RWPE2 (cell line): ENCODE measurements at regions not wholly inside any gene's neighbourhood (a gene's known extent, or its start where the extent isn't known, plus 50 kb on each side); places are given as distances from the start of the nearest gene placed in this dataset.
A peak's percentile ranks its signal among the peaks of the same experiment; 100 is the strongest.

Experiments used
- ATAC-seq: fragments of 200-7000 bp; cut with Tn5 transposase; 3 replicates; pipeline ENCODE4 v1.9.1; 2021; ENCODE audit warnings: low read depth
- DNase-seq: peaks from one replicate; pipeline ENCODE4 v3.0.0-alpha.2; 2020; ENCODE audit warnings: low spot score
- H3K27ac ChIP-seq: fragments of 450-650 bp; 2 replicates; pipeline ENCODE4 v1.5.1; 2017; ENCODE audit warnings: mild to moderate bottlenecking; ENCODE audit not compliant: poor library complexity, severe bottlenecking
- H3K27me3 ChIP-seq: fragments of 250-450 bp; sonication (Bioruptor Pico); 2 replicates; pipeline ENCODE4 v1.5.1; 2021; ENCODE audit warnings: mild to moderate bottlenecking, moderate library complexity; ENCODE audit not compliant: insufficient read depth, poor library complexity, severe bottlenecking
- H3K36me3 ChIP-seq: fragments of 250-450 bp; sonication (Bioruptor Pico); 2 replicates; pipeline ENCODE4 v1.5.1; 2020; ENCODE audit warnings: low read depth, mild to moderate bottlenecking, moderate library complexity
- H3K4me1 ChIP-seq: fragments of 250-450 bp; sonication (Bioruptor Pico); 2 replicates; pipeline ENCODE4 v1.5.1; 2021; ENCODE audit warnings: mild to moderate bottlenecking, moderate library complexity; ENCODE audit not compliant: insufficient read depth, poor library complexity, severe bottlenecking
- H3K4me3 ChIP-seq: fragments of 250-450 bp; sonication (Bioruptor Pico); 2 replicates; pipeline ENCODE4 v1.5.1; 2021; ENCODE audit warnings: mild to moderate bottlenecking, moderate library complexity; ENCODE audit not compliant: severe bottlenecking
- H3K9me3 ChIP-seq: fragments of 250-450 bp; sonication (Bioruptor Pico); 2 replicates; pipeline ENCODE4 v1.5.1; 2021; ENCODE audit warnings: mild to moderate bottlenecking, moderate library complexity; ENCODE audit not compliant: severe bottlenecking
- TF ChIP-seq, protein P1 (sequence below): fragments of 450-650 bp; IDR thresholded peaks from one replicate; pipeline ENCODE4 v1.5.1; 2017; ENCODE audit warnings: mild to moderate bottlenecking, moderate library complexity; ENCODE audit not compliant: poor library complexity, severe bottlenecking

DNA sequence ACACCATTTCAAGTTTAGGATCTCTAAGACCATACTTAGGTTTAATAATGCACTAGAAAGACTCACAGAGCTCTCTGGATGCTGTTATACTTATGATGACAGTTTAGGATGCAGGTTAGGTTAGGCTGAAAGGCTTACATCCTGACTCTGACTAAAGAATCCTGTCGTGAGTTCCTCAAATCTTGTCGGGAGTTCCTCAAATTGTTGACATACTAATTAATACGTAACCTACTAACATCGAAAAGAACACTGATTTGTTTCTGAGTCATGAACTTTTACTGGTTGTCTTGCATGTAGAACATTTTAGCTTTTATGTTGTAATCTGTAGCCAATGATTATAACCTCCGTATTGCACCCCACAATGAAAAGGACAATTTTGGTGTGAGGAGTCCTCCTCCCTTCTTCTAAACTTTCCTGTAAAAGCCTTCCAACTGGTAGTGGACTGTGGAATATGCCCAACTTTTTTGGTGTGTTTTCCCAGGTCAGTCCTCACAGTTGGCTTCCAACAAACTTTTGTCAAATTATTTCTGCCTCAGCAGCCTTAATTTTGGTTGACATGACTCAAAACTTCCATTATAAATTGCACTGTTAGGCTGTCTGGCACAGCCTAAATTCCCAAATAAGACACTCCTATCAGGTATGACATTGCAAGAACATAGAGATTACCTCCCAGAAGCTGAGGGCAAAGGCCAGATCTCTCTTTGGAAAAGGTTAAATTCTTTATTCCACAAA, 107.9 kb upstream of the PALMD start:
- DNase-seq (no peak), ATAC-seq (no peak)
- Histone ChIP-seq H3K27me3 (no peaks in the 10 kb centered on the region), H3K4me3 (no peak overlapping the region), H3K9me3 (no peaks in the 10 kb centered on the region), H3K27ac (no peak overlapping the region), H3K36me3 (no peaks in the 10 kb centered on the region), H3K4me1 (no peaks in the 10 kb centered on the region)
- TF ChIP-seq, protein P1, sequence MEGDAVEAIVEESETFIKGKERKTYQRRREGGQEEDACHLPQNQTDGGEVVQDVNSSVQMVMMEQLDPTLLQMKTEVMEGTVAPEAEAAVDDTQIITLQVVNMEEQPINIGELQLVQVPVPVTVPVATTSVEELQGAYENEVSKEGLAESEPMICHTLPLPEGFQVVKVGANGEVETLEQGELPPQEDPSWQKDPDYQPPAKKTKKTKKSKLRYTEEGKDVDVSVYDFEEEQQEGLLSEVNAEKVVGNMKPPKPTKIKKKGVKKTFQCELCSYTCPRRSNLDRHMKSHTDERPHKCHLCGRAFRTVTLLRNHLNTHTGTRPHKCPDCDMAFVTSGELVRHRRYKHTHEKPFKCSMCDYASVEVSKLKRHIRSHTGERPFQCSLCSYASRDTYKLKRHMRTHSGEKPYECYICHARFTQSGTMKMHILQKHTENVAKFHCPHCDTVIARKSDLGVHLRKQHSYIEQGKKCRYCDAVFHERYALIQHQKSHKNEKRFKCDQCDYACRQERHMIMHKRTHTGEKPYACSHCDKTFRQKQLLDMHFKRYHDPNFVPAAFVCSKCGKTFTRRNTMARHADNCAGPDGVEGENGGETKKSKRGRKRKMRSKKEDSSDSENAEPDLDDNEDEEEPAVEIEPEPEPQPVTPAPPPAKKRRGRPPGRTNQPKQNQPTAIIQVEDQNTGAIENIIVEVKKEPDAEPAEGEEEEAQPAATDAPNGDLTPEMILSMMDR, result no peak

- TF ChIP-seq, protein P1, result no peak
- H3K27me3 ChIP-seq, result no peaks in the 10 kb centered on the region
- H3K27ac ChIP-seq, result no peak overlapping the region
- ATAC-seq, result no peak
- H3K4me1 ChIP-seq, result no peaks in the 10 kb centered on the region
- no peak overlapping the region for H3K4me3 ChIP-seq
- no peaks in the 10 kb centered on the region for H3K36me3 ChIP-seq
- H3K9me3 ChIP-seq, result no peaks in the 10 kb centered on the region
- DNase-seq, result no peak
Observed at GRCh38 chr1:99538618-99538956, 107.3 kb upstream of the PALMD start.

DNA sequence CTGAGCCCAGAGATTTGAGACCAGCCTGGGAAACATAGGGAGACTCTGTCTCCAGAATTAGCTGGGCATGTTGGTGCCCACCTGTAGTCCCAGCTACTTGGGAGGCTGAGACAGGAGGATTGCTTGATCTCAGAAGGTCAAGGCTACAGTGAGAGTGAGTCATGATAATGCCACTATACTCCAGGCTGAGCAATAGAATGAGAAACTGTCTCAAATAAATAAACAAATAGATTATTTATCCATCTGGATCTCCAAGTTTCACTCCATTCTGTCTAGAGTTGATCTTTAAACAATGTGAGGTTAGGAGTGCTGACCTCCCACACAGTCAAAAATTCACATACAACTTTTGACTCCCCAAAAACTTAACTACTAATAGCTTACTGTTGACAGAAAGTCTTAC, 106.8 kb upstream of the PALMD start:
- Histone ChIP-seq H3K27ac (no peak overlapping the region), H3K36me3 (no peaks in the 10 kb centered on the region), H3K4me1 (no peaks in the 10 kb centered on the region), H3K4me3 (no peak overlapping the region), H3K9me3 (no peaks in the 10 kb centered on the region), H3K27me3 (no peaks in the 10 kb centered on the region)
- TF ChIP-seq, protein P1, result no peak
- ATAC-seq, result no peak
- no peak for DNase-seq

GRCh38 chr1:99540744-99541143, 105.2 kb upstream of the PALMD start:
- Histone ChIP-seq H3K4me1 (no peaks in the 10 kb centered on the region), H3K4me3 (no peak overlapping the region), H3K36me3 (no peaks in the 10 kb centered on the region), H3K27me3 (no peaks in the 10 kb centered on the region), H3K27ac (no peak overlapping the region), H3K9me3 (no peaks in the 10 kb centered on the region)
- TF ChIP-seq, protein P1, result no peak
- DNase-seq (no peak), ATAC-seq (no peak)

- no peak overlapping the region for H3K27ac ChIP-seq
- no peaks in the 10 kb centered on the region for H3K36me3 ChIP-seq
- TF ChIP-seq, protein P1, result no peak
- peak; percentile 96 for ATAC-seq
- no peaks in the 10 kb centered on the region for H3K9me3 ChIP-seq
- H3K27me3 ChIP-seq, result no peaks in the 10 kb centered on the region
- no peak overlapping the region for H3K4me3 ChIP-seq
- no peak for DNase-seq
- H3K4me1 ChIP-seq, result peaks cover 4% of the 10 kb centered on the region
Observed at GRCh38 chr1:99544328-99544727, 101.6 kb upstream of the PALMD start.
